Caco-2 (cell line): ENCODE measurements at regions not wholly inside any gene's neighbourhood (a gene's known extent, or its start where the extent isn't known, plus 50 kb on each side); places are given as distances from the start of the nearest gene placed in this dataset.

Source experiments
- BruUV-seq: library from RNA; stranded (reverse); fragments of 400-500 nt; replicated peaks from 2 replicates; lab custom pipeline; 2021; lab: Mats Ljungman, UMichigan
- CTCF ChIA-PET: fragments of 300-600 bp; sonication (Branson Sonifier 250); formaldehyde crosslinking; loops from one replicate; lab custom pipeline; 2022; ENCODE audit warnings: antibody characterized with exemption; lab: Charles Lee
- POLR2A ChIA-PET: fragments of 300-600 bp; sonication (Branson Sonifier 250); formaldehyde crosslinking; loops from one replicate; lab custom pipeline; 2022; ENCODE audit warnings: antibody characterized with exemption; lab: Charles Lee
- DNase-seq, 2 experiments: peaks; one replicate each; pipeline versions ENCODE4 v3.0.0 to v3.0.0-alpha.2; 2020 to 2022
- H3K27me3 ChIP-seq: replicated peaks from 2 replicates; pipeline ENCODE4 v1.6.0; 2011; ENCODE audit warnings: low read length; ENCODE audit not compliant: control insufficient read depth, insufficient read depth
- H3K36me3 ChIP-seq: 2 replicates; pipeline ENCODE4 v1.5.1; 2011; ENCODE audit warnings: low read length; ENCODE audit not compliant: control insufficient read depth, insufficient read depth
- H3K4me1 ChIP-seq: fragments of 250-450 bp; sonication (Bioruptor Pico); 2 replicates; pipeline ENCODE4 v1.5.1; 2020; ENCODE audit warnings: mild to moderate bottlenecking
- H3K4me3 ChIP-seq: 2 replicates; pipeline ENCODE4 v1.5.1; 2011; ENCODE audit warnings: low read depth, mild to moderate bottlenecking, control low read depth, low read length
- H3K9me3 ChIP-seq: fragments of 250-450 bp; sonication (Bioruptor Pico); 2 replicates; pipeline ENCODE4 v1.5.1; 2020; ENCODE audit warnings: mild to moderate bottlenecking, moderate library complexity
- H3K27ac Mint-ChIP-seq: one replicate; pipeline ENCODE4 v1.8.0; 2022; ENCODE audit warnings: mixed read lengths; ENCODE audit not compliant: unreplicated experiment
- H3K27me3 Mint-ChIP-seq: one replicate; pipeline ENCODE4 v1.8.0; 2022; ENCODE audit warnings: mixed read lengths; ENCODE audit not compliant: insufficient read depth, unreplicated experiment
- H3K36me3 Mint-ChIP-seq: one replicate; pipeline ENCODE4 v1.8.0; 2022; ENCODE audit warnings: mild to moderate bottlenecking, mixed read lengths; ENCODE audit not compliant: insufficient read depth, unreplicated experiment
- H3K4me1 Mint-ChIP-seq: one replicate; pipeline ENCODE4 v1.8.0; 2022; ENCODE audit warnings: low read depth, mixed read lengths; ENCODE audit not compliant: unreplicated experiment
- H3K4me3 Mint-ChIP-seq: one replicate; pipeline ENCODE4 v1.8.0; 2022; ENCODE audit warnings: mild to moderate bottlenecking, moderate library complexity, mixed read lengths; ENCODE audit not compliant: unreplicated experiment
- H3K9me3 Mint-ChIP-seq: one replicate; pipeline ENCODE4 v1.8.0; 2022; ENCODE audit warnings: mixed read lengths; ENCODE audit not compliant: unreplicated experiment
- CTCF ChIP-seq, 2 experiments: fragments of 200-600 bp in 1 of 2; IDR thresholded peaks; 1 replicate in 1 of 2; 2 replicates in 1 of 2; pipeline versions ENCODE4 v1.5.1 to v1.8.0; 2011 to 2022; ENCODE audit warnings: antibody characterized with exemption in 1 of 2, control low read depth in 1 of 2, inconsistent platforms in 1 of 2, low read depth in 1 of 2, low read length in 1 of 2, mild to moderate bottlenecking in 1 of 2, moderate library complexity in 1 of 2; ENCODE audit not compliant: insufficient read depth in 1 of 2, severe bottlenecking in 1 of 2, unreplicated experiment in 1 of 2
- intact Hi-C: fragments of 100-400 bp; cut with micrococcal nuclease; formaldehyde crosslinking; loops from one replicate; pipeline ENCODE4 v1.10.0; 2022; ENCODE audit not compliant: unreplicated experiment

DNA sequence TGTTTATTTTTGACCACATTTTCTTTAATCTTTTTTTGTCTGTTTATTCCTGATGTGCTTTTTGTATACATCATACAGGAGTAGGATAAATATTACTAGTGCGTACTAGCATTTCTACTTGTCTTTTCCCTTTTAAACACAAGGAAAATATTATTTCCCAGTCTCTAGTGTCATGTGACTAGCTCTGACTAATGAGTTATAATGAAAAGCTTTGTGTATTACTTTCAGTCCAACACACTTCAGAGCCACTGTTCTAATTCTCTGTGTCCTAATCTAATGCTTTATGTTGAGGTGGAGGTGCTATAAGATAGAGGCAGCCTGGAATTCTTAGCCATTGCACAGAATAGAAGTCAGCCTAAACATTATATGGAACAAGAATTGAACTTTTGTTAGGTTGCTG is 65.0 kb upstream of the RAB18 start:
- intact Hi-C loops = no loop called here
- Histone ChIP-seq H3K9me3 (no peaks in the 10 kb centered on the region), H3K4me1 (no peaks in the 10 kb centered on the region), H3K27me3 (no peaks in the 10 kb centered on the region), H3K36me3 (no peaks in the 10 kb centered on the region), H3K4me3 (no peak overlapping the region)
- no peaks in the 10 kb centered on the region for H3K4me1 Mint-ChIP-seq
- POLR2A ChIA-PET = no interaction called here
- no peak overlapping the region for H3K4me3 Mint-ChIP-seq
- no peak for TF ChIP-seq CTCF (IDR thresholded peaks at IDR 0.05; ENCODE audit: insufficient read depth in 1 of 2, low read depth in 1 of 2, low read length in 1 of 2, severe bottlenecking in 1 of 2, unreplicated experiment in 1 of 2)
- H3K27me3 Mint-ChIP-seq = peaks cover 14% of the 10 kb centered on the region
- CTCF ChIA-PET = interaction anchor here (0.5 kb wide), 1 partner anchor 51 kb away, joined by 3 read pairs; no protein-coding TSS in a partner anchor
- no TSS peak for BruUV-seq
- DNase-seq = no peak
- no peak overlapping the region for H3K27ac Mint-ChIP-seq
- H3K36me3 Mint-ChIP-seq = no peaks in the 10 kb centered on the region
- H3K9me3 Mint-ChIP-seq = no peaks in the 10 kb centered on the region

- no peak for TF ChIP-seq CTCF (IDR thresholded peaks at IDR 0.05; ENCODE audit: insufficient read depth in 1 of 2, low read depth in 1 of 2, low read length in 1 of 2, severe bottlenecking in 1 of 2, unreplicated experiment in 1 of 2)
- BruUV-seq = no TSS peak
- H3K4me1 ChIP-seq = no peaks in the 10 kb centered on the region
- Mint-ChIP-seq H3K27ac (no peak overlapping the region), H3K27me3 (peaks cover 19% of the 10 kb centered on the region), H3K9me3 (no peaks in the 10 kb centered on the region), H3K4me1 (no peaks in the 10 kb centered on the region), H3K36me3 (no peaks in the 10 kb centered on the region), H3K4me3 (no peak overlapping the region)
- H3K27me3 ChIP-seq = no peaks in the 10 kb centered on the region
- no peak for DNase-seq
- CTCF ChIA-PET = no interaction called here
- H3K36me3 ChIP-seq = no peaks in the 10 kb centered on the region
- POLR2A ChIA-PET = no interaction called here
- intact Hi-C loops = no loop called here
- no peaks in the 10 kb centered on the region for H3K9me3 ChIP-seq
- no peak overlapping the region for H3K4me3 ChIP-seq
Observed at GRCh38 chr10:27437775-27438174, 66.3 kb upstream of the RAB18 start.

DNA sequence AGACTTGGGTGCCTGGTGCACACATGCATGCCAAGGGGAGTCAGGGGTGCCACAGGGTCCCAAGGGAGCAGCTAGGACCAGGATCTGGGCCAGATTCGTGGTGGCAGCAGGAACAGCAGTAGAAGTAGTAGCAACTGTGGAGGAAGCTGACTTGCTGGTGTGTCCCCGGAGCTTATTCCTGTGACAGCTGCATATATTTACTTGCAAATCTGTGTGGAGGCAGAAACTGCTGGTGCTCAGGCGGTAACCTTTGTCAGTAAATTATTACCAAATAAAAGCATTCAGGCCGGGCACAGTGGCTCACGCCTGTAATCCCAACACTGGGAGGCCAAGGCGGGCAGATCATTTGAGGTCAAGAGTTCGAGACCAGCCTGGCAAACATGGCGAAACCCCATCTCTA is 67.4 kb upstream of the RAB18 start:
- Mint-ChIP-seq H3K4me3 (no peak overlapping the region), H3K27me3 (peaks cover 20% of the 10 kb centered on the region), H3K27ac (no peak overlapping the region), H3K9me3 (no peaks in the 10 kb centered on the region), H3K4me1 (no peaks in the 10 kb centered on the region), H3K36me3 (no peaks in the 10 kb centered on the region)
- DNase-seq = no peak
- Histone ChIP-seq H3K27me3 (no peaks in the 10 kb centered on the region), H3K4me1 (no peaks in the 10 kb centered on the region), H3K9me3 (no peaks in the 10 kb centered on the region), H3K4me3 (no peak overlapping the region), H3K36me3 (no peaks in the 10 kb centered on the region)
- ChIA-PET POLR2A (no interaction called here), CTCF (no interaction called here)
- intact Hi-C loops = no loop called here
- no peak for TF ChIP-seq CTCF (IDR thresholded peaks at IDR 0.05; ENCODE audit: insufficient read depth in 1 of 2, low read depth in 1 of 2, low read length in 1 of 2, severe bottlenecking in 1 of 2, unreplicated experiment in 1 of 2)
- BruUV-seq = no TSS peak
